ENCODE measurements at regions not wholly inside any gene's neighbourhood (a gene's known extent, or its start where the extent isn't known, plus 50 kb on each side); places are given as distances from the start of the nearest gene placed in this dataset.
"Not testable (repeated sequence)": the region's sequence is repeated elsewhere in the genome, so short reads cannot be mapped to it uniquely, and the experiment has no call there.

DNA sequence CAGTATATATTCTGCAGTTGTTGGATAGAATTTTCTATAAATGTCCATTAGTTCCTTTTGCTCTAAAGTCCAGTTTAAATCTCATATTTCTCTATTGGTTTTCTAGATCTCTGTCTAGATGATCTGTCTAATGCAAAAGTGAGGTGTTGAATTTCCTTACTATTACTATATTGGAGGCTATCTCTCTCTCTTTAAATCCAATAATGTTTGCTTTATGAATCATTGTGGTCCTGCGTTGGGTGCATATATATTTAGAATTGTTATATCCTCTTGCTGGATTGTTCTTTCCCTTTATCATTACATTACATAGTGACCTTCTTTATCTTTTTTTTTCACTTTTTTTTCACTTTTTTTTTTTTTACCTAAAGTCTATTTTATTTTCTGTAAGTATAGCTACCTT lies 208.5 kb upstream of the ASCC3 start (continued):
- TF ChIP-seq NANOG (IDR thresholded peaks at IDR 0.05; ENCODE audit: borderline replicate concordance) = no peak
- TF ChIP-seq ZNF114 (CRISPR knock-in tag; IDR thresholded peaks at IDR 0.05) = no peak

DNA sequence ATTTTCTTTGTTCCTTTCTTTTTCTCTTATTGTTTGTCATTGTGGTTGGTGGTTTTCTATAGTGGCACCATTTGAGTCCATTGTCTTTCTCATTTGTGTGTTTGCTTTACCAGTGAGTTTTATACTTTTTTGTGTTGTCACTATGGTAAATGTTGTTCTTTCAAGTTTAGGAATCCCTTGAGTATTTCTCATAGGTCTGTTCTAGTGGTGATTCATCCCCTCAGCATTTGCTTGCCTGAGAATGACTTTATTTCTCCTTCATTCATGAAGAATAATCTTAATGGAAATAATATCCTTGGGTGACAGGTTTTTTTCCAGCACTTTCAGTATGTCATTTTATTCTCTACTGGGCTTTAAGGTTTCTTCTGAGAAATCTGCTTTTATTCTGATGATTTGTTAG lies 209.2 kb upstream of the ASCC3 start:
- H3K36me3 Mint-ChIP-seq (ENCODE audit: low read depth) = peaks cover 6% of the 10 kb centered on the region; the same call in 1 of the 3 replicates
- Histone ChIP-seq H3F3A (replicated peaks; ENCODE audit: low read depth) (no peaks in the 10 kb centered on the region), H3K9me2 (ENCODE audit: insufficient read depth) (0 out of 2 replicates have a peak, but pooled peaks cover 6% of the 10 kb centered on the region), H3K27me3 (ENCODE audit: insufficient read depth) (no peaks in the 10 kb centered on the region), H3K4me3 (no peak overlapping the region), H3K79me2 (replicated peaks; ENCODE audit: insufficient read depth) (no peaks in the 10 kb centered on the region), H3K36me3 (ENCODE audit: insufficient read depth) (no peaks in the 10 kb centered on the region), H4K20me1 (replicated peaks; ENCODE audit: insufficient read depth) (no peaks in the 10 kb centered on the region), H2AFZ (no peak overlapping the region), H3K4me1 (ENCODE audit: insufficient read depth) (peaks cover 25% of the 10 kb centered on the region), H3K4me2 (0 out of 2 replicates have a peak overlapping the region, but pooled peaks have one; percentile 4), H3K27ac (ENCODE audit: low read depth) (no peak overlapping the region)
- DNase-seq (ENCODE audit: low spot score) (no peak), ATAC-seq (no peak)
- peak overlapping the region; percentile 67; the same call in 1 of the 2 replicates for H3K27ac Mint-ChIP-seq
- H3K4me1 Mint-ChIP-seq = peaks cover 25% of the 10 kb centered on the region
- peaks cover 7% of the 10 kb centered on the region for H3K27me3 Mint-ChIP-seq (ENCODE audit: insufficient read depth, low read depth, poor library complexity)
- H3K4me3 Mint-ChIP-seq = no peak overlapping the region
- H3K9me3 Mint-ChIP-seq = peaks cover 4% of the 10 kb centered on the region; the same call in 2 of the 3 replicates
- no peak for TF ChIP-seq ZNF114 (CRISPR knock-in tag; IDR thresholded peaks at IDR 0.05)
- TF ChIP-seq ZNF331 (CRISPR knock-in tag; IDR thresholded peaks at IDR 0.05; ENCODE audit: low read depth) = no peak
- no peak for TF ChIP-seq JUNB (IDR thresholded peaks at IDR 0.05; ENCODE audit: unreplicated experiment)
- no peak for TF ChIP-seq ZNF462 (CRISPR knock-in tag; IDR thresholded peaks at IDR 0.05)
- no peak for TF ChIP-seq CTCF (conservative IDR thresholded peaks at IDR 0.05; ENCODE audit: low read depth in 2 of 2)
- no peak for TF ChIP-seq CREB1 (CRISPR knock-in tag; IDR thresholded peaks at IDR 0.05; ENCODE audit: low read depth)

DNA sequence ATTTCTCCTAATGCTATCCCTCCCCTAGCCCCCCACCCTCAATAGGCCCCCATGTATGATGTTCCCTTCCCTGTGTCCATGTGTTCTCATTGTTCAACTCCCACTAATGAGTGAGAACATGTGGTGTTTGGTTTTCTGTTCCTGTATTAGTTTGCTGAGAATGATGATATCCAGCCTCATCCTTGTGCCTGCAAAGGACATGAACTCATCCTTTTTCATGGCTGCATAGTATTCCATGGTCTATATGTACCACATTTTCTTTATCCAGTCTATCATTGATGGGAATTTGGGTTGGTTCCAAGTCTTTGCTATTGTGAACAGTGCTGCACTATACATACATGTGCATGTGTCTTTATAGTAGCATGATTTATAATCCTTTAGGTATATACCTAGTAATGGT lies 217.5 kb upstream of the ASCC3 start:
- H3K27ac ChIP-seq (ENCODE audit: low read depth); H4K20me1 ChIP-seq (replicated peaks; ENCODE audit: insufficient read depth); H3K4me1 ChIP-seq (ENCODE audit: insufficient read depth); H3K36me3 Mint-ChIP-seq (ENCODE audit: low read depth); H3K4me1 Mint-ChIP-seq; H3K36me3 ChIP-seq (ENCODE audit: insufficient read depth); H3K4me2 ChIP-seq; H3K27ac Mint-ChIP-seq; H3K27me3 ChIP-seq (ENCODE audit: insufficient read depth); H3K79me2 ChIP-seq (replicated peaks; ENCODE audit: insufficient read depth); H3K27me3 Mint-ChIP-seq (ENCODE audit: insufficient read depth, low read depth, poor library complexity); DNase-seq (ENCODE audit: low spot score); ATAC-seq; H3K9me3 Mint-ChIP-seq; H2AFZ ChIP-seq; H3K4me3 ChIP-seq; H3F3A ChIP-seq (replicated peaks; ENCODE audit: low read depth); H3K4me3 Mint-ChIP-seq; H3K9me2 ChIP-seq (ENCODE audit: insufficient read depth): not testable (repeated sequence)
